GM19240 (cell line): ENCODE measurements at regions not wholly inside any gene's neighbourhood (a gene's known extent, or its start where the extent isn't known, plus 50 kb on each side); places are given as distances from the start of the nearest gene placed in this dataset.
"Not testable (repeated sequence)": the region's sequence is repeated elsewhere in the genome, so short reads cannot be mapped to it uniquely, and the experiment has no call there.

ENCODE experiments used
- DNase-seq: peaks from one replicate; pipeline ENCODE4 v3.0.0; 2011; ENCODE audit warnings: low spot score; ENCODE audit not compliant: insufficient read length

DNA sequence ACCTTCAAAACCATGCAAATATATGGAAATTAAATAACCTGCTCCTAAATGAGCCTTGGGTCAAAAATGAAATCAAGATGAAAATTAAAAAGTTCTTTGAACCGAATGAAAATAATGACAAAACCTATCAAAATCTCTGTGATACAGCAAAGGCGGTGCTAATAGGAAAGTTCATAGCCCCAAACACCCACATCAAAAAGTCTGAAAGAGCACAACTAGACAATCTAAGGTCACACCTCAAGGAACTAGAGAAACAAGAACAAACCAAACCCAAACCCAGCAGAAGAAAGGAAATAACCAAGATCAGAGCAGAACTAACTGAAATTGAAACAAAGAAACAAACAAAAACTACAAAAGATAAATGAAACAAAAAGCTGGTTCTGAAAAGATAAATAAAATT is 477.7 kb upstream of the ARHGEF26 start:
- DNase-seq: not testable (repeated sequence)

DNA sequence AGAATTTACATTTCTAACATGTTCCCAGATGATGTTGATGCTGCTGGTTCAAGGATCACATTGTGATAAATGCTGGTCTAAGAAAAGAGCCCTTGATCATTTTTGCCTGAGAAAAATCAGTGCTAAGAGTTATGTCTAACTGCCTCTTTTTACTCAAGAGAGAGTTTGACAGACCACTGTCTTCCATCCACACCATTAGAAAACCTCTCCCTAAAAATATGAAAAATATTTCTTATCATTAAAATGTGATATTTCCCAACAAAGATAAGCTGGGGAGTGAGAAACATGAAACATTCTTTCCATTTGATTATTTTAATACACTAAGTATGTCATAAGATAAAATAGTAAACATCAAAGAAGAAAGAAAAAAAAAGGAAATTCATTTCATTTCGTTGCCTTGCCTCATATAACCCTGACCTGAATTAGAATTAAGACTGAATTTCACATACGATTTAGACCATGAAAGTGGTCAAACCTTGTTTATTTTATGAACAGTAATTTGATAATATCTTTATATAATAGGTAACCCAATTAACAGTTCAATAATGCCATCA is 471.8 kb upstream of the ARHGEF26 start:
- DNase-seq: no peak

DNA sequence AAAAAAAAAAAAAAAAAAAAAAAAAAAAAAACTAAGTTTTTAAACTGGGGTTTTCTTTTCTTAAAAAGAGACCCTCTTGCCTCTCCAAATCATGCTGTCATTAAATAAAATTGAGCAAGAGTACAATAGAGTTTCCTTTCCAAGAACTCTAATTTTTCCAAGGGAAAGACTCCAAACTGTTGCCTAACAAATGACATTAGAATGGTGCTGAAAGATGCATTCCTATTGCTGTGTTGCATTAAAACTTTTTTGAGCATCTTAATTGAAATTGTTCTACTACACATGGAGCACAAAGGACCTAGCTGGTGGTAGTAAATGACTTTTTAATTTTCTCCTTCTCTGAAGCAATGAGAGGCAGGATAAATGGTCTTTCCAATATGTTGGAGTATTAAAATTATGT is 469.1 kb upstream of the ARHGEF26 start:
- no peak for DNase-seq

DNA sequence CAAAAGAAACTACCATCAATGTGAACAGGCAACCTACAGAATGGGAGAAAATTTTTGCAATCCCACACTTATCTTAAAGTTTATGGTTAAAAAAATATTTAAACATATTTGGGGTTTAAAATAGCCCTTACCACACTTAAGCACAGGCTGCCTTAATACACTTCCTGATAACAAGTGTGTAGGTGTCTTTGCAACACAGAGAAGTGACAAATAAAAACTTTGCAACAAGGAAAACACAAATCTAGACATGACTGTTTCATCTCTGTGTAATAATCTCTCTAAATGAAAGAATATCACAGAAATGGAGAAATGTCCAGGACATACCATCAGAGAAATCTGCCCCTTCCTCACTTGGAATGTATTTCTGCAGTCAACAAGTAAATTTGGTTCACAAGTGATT is 464.1 kb upstream of the ARHGEF26 start:
- DNase-seq: no peak

DNA sequence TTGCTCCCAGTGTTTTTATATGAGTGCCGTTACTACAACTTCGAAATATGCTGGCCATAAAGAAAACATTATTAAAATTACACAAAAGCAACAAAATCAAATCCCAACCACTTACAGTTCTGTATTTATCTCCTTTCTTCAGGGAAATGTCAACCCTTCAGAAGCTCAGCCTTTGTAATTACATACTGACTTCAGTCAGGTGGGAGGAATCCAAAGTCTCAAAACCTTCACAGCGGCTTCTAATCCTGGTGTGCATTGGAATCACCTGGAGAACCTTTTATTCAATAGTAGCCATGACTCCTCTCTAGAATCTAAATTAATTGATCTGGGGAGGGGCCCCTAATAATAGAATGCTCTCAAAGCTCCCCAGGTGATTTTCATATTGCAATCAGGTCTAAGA is 463.7 kb upstream of the ARHGEF26 start:
- DNase-seq: no peak

DNA sequence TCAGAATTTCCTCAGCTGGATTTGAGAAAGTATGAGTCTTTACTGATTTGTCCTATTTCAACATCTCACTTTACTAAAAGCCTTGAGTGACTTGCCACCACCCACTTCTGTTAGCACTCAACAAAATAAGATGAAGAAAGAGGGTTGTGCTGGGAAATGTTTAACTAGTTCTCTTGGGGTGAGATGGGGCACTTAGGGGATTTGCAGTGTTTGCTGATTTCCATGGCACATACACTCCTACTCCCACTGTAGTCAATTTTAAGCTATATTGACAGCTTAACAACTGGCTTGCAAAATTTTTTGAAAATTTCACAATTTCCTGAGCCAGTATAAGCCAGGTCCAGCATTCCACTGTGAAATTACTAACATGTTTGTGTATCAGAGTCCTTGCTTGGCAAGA is 463.1 kb upstream of the ARHGEF26 start:
- DNase-seq: no peak

DNA sequence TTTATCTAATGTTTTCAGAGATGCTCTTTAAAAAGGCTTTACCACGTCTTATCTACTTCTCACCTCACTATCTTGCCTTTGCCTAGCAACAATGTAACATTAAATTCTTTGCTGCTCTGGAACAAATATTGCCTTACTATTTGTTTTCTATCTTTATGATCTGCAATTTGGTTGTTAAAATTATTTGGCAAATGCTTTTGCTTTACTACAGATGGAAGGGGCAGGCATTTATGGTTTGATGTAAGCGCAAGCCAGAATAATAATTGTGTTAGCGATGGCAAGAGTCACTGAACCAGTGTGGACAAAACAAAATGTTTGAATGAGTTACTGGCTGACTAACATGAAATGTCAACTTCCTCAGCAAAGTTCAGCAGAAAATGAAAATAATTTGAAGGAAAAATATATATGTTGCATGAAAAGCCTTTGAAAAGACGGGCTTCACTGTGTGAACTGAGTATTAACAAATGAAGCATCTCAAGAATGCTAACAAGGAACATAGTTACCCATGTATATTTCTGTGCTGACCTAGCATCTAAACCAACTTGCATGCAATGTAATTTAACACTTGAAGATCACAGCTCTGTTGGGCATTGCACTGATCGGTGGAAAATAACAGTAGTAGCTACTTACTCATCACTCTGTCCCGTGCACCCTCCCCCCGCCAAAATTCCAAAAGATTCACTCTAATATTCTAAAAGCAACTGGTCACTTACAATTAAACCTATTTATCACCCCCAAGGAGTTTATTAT is 454.0 kb upstream of the ARHGEF26 start:
- DNase-seq: no peak

DNA sequence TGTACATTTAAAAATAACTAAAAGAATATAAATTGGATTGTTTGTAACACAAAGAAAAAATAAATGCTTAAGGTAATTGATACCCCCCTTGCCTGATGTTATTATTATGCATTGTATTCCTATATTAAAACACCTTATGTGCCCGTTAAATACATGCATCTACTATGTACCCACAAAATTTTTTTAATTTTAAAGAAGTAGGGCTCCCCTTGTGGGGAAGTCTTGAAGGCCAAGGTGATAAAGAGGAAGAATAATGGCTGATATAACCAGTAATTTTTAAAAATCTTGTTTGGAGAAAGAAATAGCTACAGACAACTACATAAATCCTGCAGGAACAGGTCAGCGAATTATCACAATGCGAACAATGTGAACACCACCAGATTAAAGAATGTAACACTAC is 451.7 kb upstream of the ARHGEF26 start:
- no peak for DNase-seq

DNA sequence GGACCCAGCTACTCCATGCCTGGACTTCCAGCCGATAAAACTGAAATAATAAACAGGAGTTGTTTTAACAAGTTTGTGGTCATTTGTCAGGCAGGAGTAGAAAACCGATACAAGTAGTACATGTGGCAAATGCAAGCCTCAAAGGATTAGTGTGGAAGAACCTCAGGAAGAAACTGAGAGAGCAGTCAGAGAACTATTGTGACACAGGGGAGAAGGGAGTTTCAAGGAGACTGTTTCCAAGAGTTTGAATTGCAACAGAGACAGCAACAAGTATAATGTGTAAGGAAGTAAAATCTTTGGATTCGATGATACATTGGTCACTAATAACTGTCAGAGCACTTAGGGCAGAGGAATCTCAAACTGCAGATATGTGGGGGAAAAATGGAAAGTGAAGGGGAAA is 450.6 kb upstream of the ARHGEF26 start:
- DNase-seq: no peak

DNA sequence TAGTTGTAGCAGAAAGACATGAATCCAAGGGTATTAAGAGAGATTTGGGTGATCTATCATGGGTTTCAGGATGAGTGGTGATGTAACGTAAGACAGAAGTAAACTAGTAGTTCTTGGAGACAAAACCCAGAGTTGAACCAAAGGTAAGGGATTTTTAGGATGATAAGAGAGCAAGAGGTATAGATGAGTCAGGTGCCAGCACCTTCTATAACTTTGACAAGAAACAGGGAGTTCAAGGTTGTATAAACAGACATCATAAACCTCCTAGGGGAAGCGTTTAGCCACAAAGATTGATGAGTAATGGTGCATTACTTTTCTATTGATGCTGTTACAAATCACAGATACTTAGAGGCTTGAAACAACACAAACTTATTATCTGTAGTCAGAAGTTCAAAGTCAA is 447.3 kb upstream of the ARHGEF26 start:
- no peak for DNase-seq

DNA sequence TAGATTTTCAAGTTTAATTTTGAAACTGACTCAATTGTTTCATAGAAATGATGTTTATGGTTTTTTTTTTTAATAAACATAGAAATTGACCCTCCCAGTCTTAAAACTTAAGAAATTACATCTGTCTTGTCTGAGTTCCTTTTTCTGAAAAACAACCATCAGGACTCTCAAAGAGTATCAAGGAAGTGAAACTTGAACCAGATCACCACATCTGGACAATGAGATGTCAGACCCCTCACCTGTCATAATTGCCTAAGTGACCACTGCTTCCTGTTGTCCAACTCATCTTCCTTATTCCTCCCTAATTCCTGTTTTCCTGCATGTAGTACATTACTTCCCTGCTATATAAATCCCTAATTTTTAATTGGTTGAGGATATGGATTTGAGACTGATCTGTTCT is 441.5 kb upstream of the ARHGEF26 start:
- no peak for DNase-seq

DNA sequence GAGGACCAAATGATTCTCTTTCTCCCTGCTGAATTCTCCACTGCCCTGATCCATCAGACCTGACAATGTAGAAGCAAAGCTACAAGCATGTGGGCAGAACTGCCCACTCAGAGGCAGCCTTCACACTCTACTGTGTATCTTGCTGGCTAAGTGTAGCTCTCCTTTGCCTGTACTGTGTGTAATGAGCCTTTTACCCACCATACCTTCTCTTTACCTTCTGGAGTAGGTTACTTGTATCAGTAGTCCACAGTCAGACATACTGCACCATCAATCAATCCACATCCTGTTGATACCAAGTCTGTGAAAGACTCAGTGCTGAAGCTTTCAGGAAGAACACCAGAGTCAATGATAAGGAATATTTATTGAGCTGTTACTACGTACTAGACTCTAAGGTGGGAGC is 440.7 kb upstream of the ARHGEF26 start:
- no peak for DNase-seq

DNA sequence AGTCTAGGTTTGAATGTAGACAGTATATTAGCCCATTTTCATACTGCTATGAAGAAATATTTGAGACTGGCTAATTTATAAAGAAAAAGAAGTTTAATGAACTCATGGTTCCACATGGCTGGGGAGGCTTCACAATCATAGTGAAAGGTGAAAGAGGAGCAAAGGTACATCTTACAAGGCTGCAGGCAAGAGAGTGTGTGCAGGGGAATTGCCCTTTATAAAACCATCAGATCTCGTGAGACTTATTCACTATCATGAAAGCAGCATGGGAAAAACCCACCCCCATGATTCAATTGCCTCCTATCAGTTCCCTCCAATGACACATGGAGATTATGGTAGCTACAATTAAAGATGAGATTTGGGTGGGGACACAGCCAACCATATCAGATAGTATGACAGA is 440.1 kb upstream of the ARHGEF26 start:
- no peak for DNase-seq

DNA sequence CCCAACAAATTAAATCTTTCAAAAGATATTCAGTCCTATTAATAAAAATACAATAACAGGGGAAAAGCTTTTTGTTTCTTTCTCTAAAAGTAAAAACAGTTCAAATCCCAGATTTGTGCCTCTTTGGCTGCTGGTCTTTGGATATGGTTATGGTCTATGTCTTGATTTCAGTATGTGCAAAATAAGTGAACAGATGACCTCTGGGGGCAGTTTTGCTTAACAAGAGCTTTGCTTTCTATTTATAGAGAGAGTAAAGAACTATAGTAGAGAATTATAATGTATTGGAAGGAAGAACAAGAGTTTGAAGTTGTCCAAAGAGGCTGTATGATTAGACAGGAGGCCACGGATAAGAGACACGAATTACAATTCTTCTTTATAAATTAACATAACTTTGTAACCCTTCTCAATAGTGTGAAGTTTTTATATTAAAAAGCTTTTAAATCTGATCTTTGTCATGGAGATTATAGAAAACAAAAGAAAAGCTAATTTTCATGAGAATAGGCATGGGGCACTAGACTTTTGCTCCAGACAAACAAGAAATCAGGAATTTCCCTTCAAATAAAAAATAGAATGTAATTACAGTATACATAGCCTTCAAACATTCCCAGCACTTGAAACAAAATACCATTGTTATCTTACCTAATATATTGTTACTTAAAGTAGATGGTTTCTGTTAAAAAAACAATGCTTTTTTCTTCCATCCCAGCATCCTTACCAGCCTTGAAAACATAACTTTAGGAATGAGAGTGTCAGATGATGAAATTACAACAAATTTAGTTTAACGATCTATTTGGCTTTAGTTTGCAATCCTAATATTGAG is 432.7 kb upstream of the ARHGEF26 start:
- DNase-seq: no peak

DNA sequence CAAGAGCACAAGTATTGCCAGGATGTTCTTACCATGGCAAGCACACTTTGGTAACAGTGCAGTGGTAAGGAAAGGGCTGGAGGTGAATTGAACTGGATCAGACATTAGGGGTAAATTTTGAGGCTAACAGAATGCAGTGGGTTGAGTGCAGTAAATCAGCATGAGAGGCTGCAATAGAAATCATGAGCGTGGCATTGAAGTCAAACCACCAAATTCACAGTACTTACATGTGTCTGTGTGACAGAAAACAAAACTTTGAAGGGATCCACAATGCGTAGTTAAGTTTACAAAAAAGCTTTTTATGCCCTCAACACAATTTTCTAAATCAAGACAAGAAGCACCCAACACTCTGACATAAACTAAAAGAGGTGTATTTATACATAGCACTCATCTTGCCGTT is 428.0 kb upstream of the ARHGEF26 start:
- no peak for DNase-seq

DNA sequence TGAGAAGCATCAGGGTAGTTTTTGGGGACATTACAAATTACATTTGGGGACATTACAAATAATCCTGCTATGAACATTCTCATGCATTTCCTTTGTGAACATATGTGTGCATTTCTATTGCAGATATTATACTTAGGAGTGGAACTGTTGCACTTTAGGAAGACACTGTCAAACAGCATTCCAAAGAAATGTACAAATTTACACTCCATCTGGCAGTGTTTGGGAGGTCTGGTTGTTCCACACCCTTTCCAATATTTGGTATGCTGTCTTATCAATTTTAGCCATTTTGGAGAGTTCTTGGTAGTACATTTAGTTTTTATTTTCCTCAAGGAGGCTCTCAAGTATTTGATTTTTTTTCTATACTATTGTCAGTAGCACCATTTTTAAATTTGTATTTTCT is 419.1 kb upstream of the ARHGEF26 start:
- no peak for DNase-seq

DNA sequence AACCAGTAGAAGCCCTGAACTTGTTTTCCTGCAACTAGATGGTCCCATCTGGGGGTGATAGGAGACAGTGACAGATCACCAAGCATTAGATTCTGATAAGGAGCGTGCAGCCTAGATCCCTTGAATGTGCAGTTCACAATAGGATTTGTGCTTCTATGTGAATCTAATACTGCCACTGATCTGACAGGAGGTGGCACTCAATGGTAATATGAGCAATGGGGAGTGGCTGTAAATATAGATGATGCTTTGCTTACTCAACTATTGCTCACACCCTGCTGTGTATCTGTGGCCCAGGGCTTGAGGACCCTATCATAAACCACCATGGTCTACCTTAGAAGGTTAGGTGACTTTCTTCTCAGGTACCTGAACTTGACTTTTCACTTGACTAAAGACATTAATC is 417.1 kb upstream of the ARHGEF26 start:
- DNase-seq: no peak

DNA sequence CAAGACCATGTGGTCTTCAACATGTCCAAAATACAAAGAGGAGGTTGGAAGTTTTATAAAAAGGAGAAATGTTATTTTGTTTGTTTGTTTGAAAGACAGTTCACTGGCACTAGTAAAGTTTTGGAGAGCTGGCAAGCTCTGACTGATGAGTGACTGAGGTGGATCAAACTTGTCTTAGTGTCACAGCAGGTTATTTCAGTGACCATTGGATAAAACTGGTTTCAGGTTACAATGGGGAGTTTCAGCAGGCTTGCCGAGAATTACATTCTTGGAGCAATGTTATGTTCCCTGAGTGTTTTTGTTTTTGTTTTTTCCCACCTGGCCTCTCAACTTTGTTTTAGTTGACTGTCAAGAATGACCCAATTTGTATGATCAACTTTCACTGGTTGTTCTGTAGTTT is 414.5 kb upstream of the ARHGEF26 start:
- DNase-seq: no peak

DNA sequence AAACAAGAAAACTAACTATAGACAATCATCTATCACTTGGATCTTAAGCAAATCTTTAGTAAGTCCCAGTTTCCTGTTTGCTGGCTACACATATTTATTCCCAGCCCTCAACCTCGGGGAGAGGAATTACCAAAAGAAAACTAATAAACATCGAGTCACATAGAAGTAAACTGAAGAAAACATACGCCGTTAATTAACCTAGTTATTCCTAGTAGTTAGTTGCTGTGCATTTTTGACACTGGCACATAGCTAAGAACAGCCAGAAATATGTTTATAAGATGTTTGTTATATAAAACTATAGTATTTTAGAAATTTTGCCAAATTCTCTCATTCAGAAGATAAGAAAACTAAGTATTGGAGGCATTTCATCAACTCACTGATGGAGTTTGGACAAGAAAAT is 407.2 kb upstream of the ARHGEF26 start:
- no peak for DNase-seq

DNA sequence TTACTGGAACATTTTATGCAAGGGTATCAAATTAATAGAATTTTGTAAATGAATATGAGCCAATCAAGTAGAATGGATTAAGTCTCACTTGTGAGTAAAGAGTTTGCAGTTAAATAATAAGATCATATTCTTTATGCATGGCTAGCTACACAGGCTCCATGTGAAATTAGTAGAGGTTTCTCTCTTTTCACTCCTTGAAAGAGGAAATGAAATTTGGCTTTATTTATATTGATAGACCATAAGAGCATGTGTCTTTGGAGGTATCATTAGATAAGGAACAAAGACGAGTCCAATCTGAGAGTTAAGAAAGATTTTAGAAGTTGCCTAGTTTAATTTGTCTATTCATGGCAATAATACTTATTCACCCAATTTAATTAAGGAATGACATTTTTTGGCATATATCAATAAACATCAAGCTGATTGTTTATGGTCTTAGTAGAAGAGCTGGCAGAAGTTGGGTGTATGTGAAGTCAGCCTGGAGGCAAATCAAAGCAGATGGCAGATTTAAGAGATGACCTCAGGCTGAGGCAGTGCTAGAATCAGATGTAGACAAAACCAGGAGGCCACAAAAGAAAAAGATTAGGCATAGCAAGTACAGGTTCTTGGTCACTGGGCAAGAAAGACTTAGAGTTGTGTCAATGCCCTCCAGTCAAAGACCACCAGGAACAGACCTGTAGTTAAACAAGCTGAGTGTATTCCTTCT is 406.5 kb upstream of the ARHGEF26 start:
- DNase-seq: no peak

DNA sequence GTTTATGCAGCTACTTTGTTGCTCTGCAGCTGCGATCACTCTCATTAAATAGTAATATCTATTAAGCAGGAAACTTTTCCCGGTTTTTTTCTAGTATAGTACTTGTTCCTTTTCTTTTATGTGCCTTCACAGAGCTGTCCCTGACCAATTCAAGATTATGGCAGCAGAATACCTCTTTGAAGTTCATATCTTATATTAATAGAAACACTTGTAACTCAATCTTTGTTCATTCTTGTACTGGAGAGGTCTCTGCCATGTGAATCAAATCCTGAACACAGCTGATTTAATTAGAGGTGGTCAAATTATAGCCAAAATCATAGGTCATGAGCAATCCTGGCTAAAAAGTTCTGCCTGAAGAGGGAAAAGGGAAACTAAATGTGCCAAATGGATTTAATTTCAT is 399.0 kb upstream of the ARHGEF26 start:
- no peak for DNase-seq

DNA sequence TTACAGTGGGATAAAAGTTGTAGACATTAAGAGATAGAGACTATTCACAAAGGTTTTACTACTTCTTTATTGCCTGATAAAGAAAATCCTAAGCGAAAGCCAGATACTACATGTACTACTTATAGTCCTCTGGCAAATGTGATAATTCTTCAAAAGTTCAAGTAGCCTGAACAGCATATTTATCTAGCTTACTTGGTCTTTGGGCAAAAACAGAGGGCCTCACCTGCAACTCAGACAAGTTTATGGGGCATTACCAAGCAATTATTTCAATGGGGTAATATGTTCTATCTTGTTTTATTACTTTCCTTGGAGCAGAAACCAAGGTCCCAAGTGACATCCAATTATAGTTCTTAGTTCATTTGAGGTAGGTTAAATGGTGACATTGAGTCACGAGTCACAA is 390.1 kb upstream of the ARHGEF26 start:
- DNase-seq: no peak
